H7 (cell line): ENCODE measurements at regions not wholly inside any gene's neighbourhood (a gene's known extent, or its start where the extent isn't known, plus 50 kb on each side); places are given as distances from the start of the nearest gene placed in this dataset.
"Not testable (repeated sequence)": the region's sequence is repeated elsewhere in the genome, so short reads cannot be mapped to it uniquely, and the experiment has no call there.

Source experiments
- DNase-seq: peaks from one replicate; pipeline ENCODE4 v3.0.0; 2012
- H3K27me3 ChIP-seq: 2 replicates; pipeline ENCODE4 v1.6.0; 2011; ENCODE audit warnings: mild to moderate bottlenecking, low read length; ENCODE audit not compliant: control insufficient read depth, insufficient read depth
- H3K36me3 ChIP-seq: replicated peaks from 2 replicates; pipeline ENCODE4 v1.5.1; 2011; ENCODE audit warnings: low read length; ENCODE audit not compliant: control insufficient read depth, insufficient read depth
- H3K4me3 ChIP-seq: 2 replicates; pipeline ENCODE4 v1.5.1; 2011; ENCODE audit warnings: low read depth, mild to moderate bottlenecking, control low read depth, low read length, moderate library complexity; ENCODE audit not compliant: insufficient read depth

GRCh38 chr3:167067787-167068161 lies 312.3 kb downstream of the ZBBX start:
- Histone ChIP-seq H3K36me3 (no peaks in the 10 kb centered on the region), H3K4me3 (no peak overlapping the region), H3K27me3 (no peaks in the 10 kb centered on the region)
- no peak for DNase-seq

GRCh38 chr3:167066977-167067786 lies 312.9 kb downstream of the ZBBX start:
- no peaks in the 10 kb centered on the region for H3K36me3 ChIP-seq
- no peak for DNase-seq
- no peaks in the 10 kb centered on the region for H3K27me3 ChIP-seq
- H3K4me3 ChIP-seq = no peak overlapping the region

GRCh38 chr3:167057581-167057980 lies 322.5 kb downstream of the ZBBX start:
- no peak overlapping the region for H3K4me3 ChIP-seq

GRCh38 chr3:167054926-167055325 lies 325.2 kb downstream of the ZBBX start:
- DNase-seq = no peak
- H3K27me3 ChIP-seq = no peaks in the 10 kb centered on the region
- no peaks in the 10 kb centered on the region for H3K36me3 ChIP-seq
- H3K4me3 ChIP-seq = no peak overlapping the region

More at GRCh38 chr3:167057581-167057980, 322.5 kb downstream of the ZBBX start:
- DNase-seq = no peak
- H3K27me3 ChIP-seq = no peaks in the 10 kb centered on the region
- no peaks in the 10 kb centered on the region for H3K36me3 ChIP-seq

GRCh38 chr3:167051421-167051820 lies 328.7 kb downstream of the ZBBX start:
- Histone ChIP-seq H3K27me3 (no peaks in the 10 kb centered on the region), H3K4me3 (no peak overlapping the region), H3K36me3 (no peaks in the 10 kb centered on the region)
- DNase-seq = peak; percentile 4

GRCh38 chr3:167033866-167034265 lies 346.2 kb downstream of the ZBBX start:
- no peaks in the 10 kb centered on the region for H3K27me3 ChIP-seq
- DNase-seq = no peak
- no peaks in the 10 kb centered on the region for H3K36me3 ChIP-seq
- H3K4me3 ChIP-seq = no peak overlapping the region

- no peaks in the 10 kb centered on the region for H3K36me3 ChIP-seq
- H3K4me3 ChIP-seq = no peak overlapping the region
- peak; percentile 10 for DNase-seq
- no peaks in the 10 kb centered on the region for H3K27me3 ChIP-seq
Measured at GRCh38 chr3:167032267-167032876, 347.7 kb downstream of the ZBBX start.

GRCh38 chr3:167031364-167032049 lies 348.6 kb downstream of the ZBBX start:
- Histone ChIP-seq H3K4me3 (no peak overlapping the region), H3K36me3 (no peaks in the 10 kb centered on the region), H3K27me3 (no peaks in the 10 kb centered on the region)
- DNase-seq = no peak

- Histone ChIP-seq H3K36me3 (no peaks in the 10 kb centered on the region), H3K27me3 (no peaks in the 10 kb centered on the region), H3K4me3 (no peak overlapping the region)
- no peak for DNase-seq
Measured at GRCh38 chr3:167030082-167030725, 349.9 kb downstream of the ZBBX start.

GRCh38 chr3:167019503-167019902 lies 360.6 kb downstream of the ZBBX start:
- not testable (repeated sequence) for DNase-seq, H3K27me3 ChIP-seq, H3K36me3 ChIP-seq, H3K4me3 ChIP-seq

GRCh38 chr3:167018591-167019111 lies 361.4 kb downstream of the ZBBX start:
- not testable (repeated sequence) for DNase-seq, H3K27me3 ChIP-seq, H3K4me3 ChIP-seq, H3K36me3 ChIP-seq

- DNase-seq = no peak
- Histone ChIP-seq H3K36me3 (no peaks in the 10 kb centered on the region), H3K4me3 (no peak overlapping the region), H3K27me3 (no peaks in the 10 kb centered on the region; the same call in 1 of the 2 replicates)
Measured at GRCh38 chr3:167012691-167013090, 367.4 kb downstream of the ZBBX start.

- no peak for DNase-seq
- no peaks in the 10 kb centered on the region for H3K36me3 ChIP-seq
- no peak overlapping the region for H3K4me3 ChIP-seq
- no peaks in the 10 kb centered on the region for H3K27me3 ChIP-seq
Measured at GRCh38 chr3:167008791-167009190, 371.3 kb downstream of the ZBBX start.

- Histone ChIP-seq H3K36me3 (no peaks in the 10 kb centered on the region), H3K4me3 (no peak overlapping the region), H3K27me3 (no peaks in the 10 kb centered on the region)
- DNase-seq = no peak
Measured at GRCh38 chr3:167001374-167001773, 378.7 kb downstream of the ZBBX start.
